K562 (cell line): ENCODE measurements at regions not wholly inside any gene's neighbourhood (a gene's known extent, or its start where the extent isn't known, plus 50 kb on each side); places are given as distances from the start of the nearest gene placed in this dataset.

Experiments used
- ATAC-seq: fragments of 200-7000 bp; cut with Tn5 transposase; 3 replicates; pipeline ENCODE4 v1.9.1; 2020; ENCODE audit warnings: moderate library complexity
- BruUV-seq: library from RNA; stranded (reverse); fragments of 400-500 nt; replicated peaks from 2 replicates; lab custom pipeline; 2021; lab: Mats Ljungman, UMichigan
- CTCF ChIA-PET: fragments of 300-600 bp; formaldehyde crosslinking; extraction: SDS; loops from one replicate; lab custom pipeline; 2021; ENCODE audit warnings: low intra/inter-chr PET ratio; lab: Yijun Ruan, JAX
- POLR2A ChIA-PET: fragments of 300-600, 350-650 bp; sonication (Branson Sonifier 250); formaldehyde crosslinking; extraction: SDS; loops from one replicate; lab custom pipeline; 2021; ENCODE audit warnings: antibody characterized with exemption, inconsistent platforms; lab: Yijun Ruan, JAX
- DNase-seq, 4 experiments: peaks; one replicate each; pipeline versions ENCODE4 v3.0.0 to v3.0.0-alpha.2; 2011 to 2018; ENCODE audit warnings: low spot score in 3 of 4, mixed read lengths in 3 of 4; ENCODE audit errors: extremely low read depth in 1 of 4
- FAIRE-seq: peaks from 2 replicates; lab custom pipeline; 2011; peaks lifted over from hg19 to GRCh38; lab: Jason Lieb, UNC
- H2AFZ ChIP-seq: 2 replicates; pipeline ENCODE4 v1.6.0; 2011; ENCODE audit warnings: low read depth, low read length, control low read depth, inconsistent platforms
- H3K27ac ChIP-seq: fragments of 200-600 bp; 3 replicates; pipeline ENCODE4 v1.8.0; 2011; ENCODE audit warnings: low read depth, mild to moderate bottlenecking, control low read depth, inconsistent platforms, low read length, moderate library complexity, mixed read lengths; ENCODE audit errors: extremely low read depth
- H3K27me3 ChIP-seq, 2 experiments: fragments of 300-600 bp in 1 of 2; 2 replicates in 1 of 2; 3 replicates in 1 of 2; pipeline versions ENCODE4 v1.6.0 to v1.8.0; 2011; ENCODE audit warnings: inconsistent platforms in 2 of 2, low read length in 2 of 2, mild to moderate bottlenecking in 1 of 2, mixed read lengths in 1 of 2, moderate library complexity in 1 of 2; ENCODE audit not compliant: control insufficient read depth in 2 of 2, insufficient read depth in 2 of 2
- H3K36me3 ChIP-seq: fragments of 300-600 bp; 3 replicates; pipeline ENCODE4 v1.8.0; 2011; ENCODE audit warnings: mild to moderate bottlenecking, low read length, inconsistent platforms; ENCODE audit not compliant: control insufficient read depth, insufficient read depth
- H3K4me1 ChIP-seq, 2 experiments: fragments of 200-600 bp in 1 of 2; replicated peaks in 1 of 2; 2 replicates in 1 of 2; 3 replicates in 1 of 2; pipeline versions ENCODE4 v1.5.1 to v1.8.0; 2011; ENCODE audit warnings: inconsistent platforms in 2 of 2, low read length in 2 of 2, mild to moderate bottlenecking in 1 of 2, mixed read lengths in 1 of 2, moderate library complexity in 1 of 2; ENCODE audit not compliant: control insufficient read depth in 2 of 2, insufficient read depth in 2 of 2
- H3K4me2 ChIP-seq: 2 replicates; pipeline ENCODE4 v1.6.1; 2011; ENCODE audit warnings: low read length, control low read depth, inconsistent platforms, mixed read lengths; ENCODE audit not compliant: insufficient read depth
- H3K4me3 ChIP-seq: fragments of 200-600 bp; sonication (generic), shearing (Covaris generic); 2 replicates; pipeline ENCODE4 v1.5.1; 2016; ENCODE audit warnings: control low read depth, inconsistent platforms
- H3K79me2 ChIP-seq: fragments of 200-600 bp; 3 replicates; pipeline ENCODE4 v1.8.0; 2011; ENCODE audit warnings: low read length, inconsistent platforms; ENCODE audit not compliant: control insufficient read depth, insufficient read depth
- H3K9ac ChIP-seq, 2 experiments: 2 replicates each; pipeline versions ENCODE4 v1.6.0 to v1.6.1; 2011; ENCODE audit warnings: low read depth in 2 of 2, low read length in 2 of 2, control low read depth in 1 of 2, inconsistent platforms in 1 of 2, mild to moderate bottlenecking in 1 of 2, mixed read lengths in 1 of 2; ENCODE audit not compliant: insufficient read depth in 1 of 2
- H3K9me1 ChIP-seq: one replicate; pipeline ENCODE4 v1.6.0; 2011; ENCODE audit warnings: inconsistent platforms, mild to moderate bottlenecking, low read length, moderate library complexity; ENCODE audit not compliant: control insufficient read depth, insufficient read depth
- H3K9me3 ChIP-seq: replicated peaks from 2 replicates; pipeline ENCODE4 v1.5.1; 2011; ENCODE audit warnings: low read depth, low read length, inconsistent platforms; ENCODE audit not compliant: control insufficient read depth, insufficient read depth
- H4K20me1 ChIP-seq: replicated peaks from 2 replicates; pipeline ENCODE4 v1.6.1; 2011; ENCODE audit warnings: low read length, inconsistent platforms, mixed read lengths; ENCODE audit not compliant: control insufficient read depth, insufficient read depth
- CAMTA2 ChIP-seq: fragments of 250-450 bp; sonication (Bioruptor Pico); conservative IDR thresholded peaks from 2 replicates; pipeline ENCODE4 v1.5.1; 2022
- MCM7 ChIP-seq, 2 experiments: fragments of 450-650 bp; IDR thresholded peaks; 2 replicates each; pipeline ENCODE4 v1.6.1; 2016 to 2018
- MTF1 ChIP-seq: fragments of 250-450 bp; sonication (Bioruptor Pico); IDR thresholded peaks from 2 replicates; pipeline ENCODE4 v1.9.0; 2021; ENCODE audit warnings: moderate library complexity, mild to moderate bottlenecking, inconsistent platforms, borderline replicate concordance
- MYC ChIP-seq, 2 experiments: fragments of 250-450 bp in 1 of 2; sonication (Bioruptor Pico) in 1 of 2; IDR thresholded peaks; 2 replicates each; pipeline versions ENCODE4 v1.5.1 to v1.6.1; 2012 to 2021; ENCODE audit warnings: low read depth in 2 of 2, borderline replicate concordance in 1 of 2, improper control_type of control experiment in 1 of 2, low read length in 1 of 2, mild to moderate bottlenecking in 1 of 2, moderate library complexity in 1 of 2
- ZNF3 ChIP-seq: fragments of 250-450 bp; sonication (Bioruptor Pico); IDR thresholded peaks from 2 replicates; pipeline ENCODE4 v1.5.0; 2021; ENCODE audit warnings: mild to moderate bottlenecking, moderate library complexity
- WGBS: fragments of 100-300 bp; shearing (Covaris generic); methylation state at CpG from one replicate; pipeline ENCODE4 v1.1.6; 2016; ENCODE audit warnings: low coverage, mixed read lengths; ENCODE audit not compliant: insufficient coverage; ENCODE audit errors: missing lambda C conversion rate; 5-methylcytosine and 5-hydroxymethylcytosine counted together
- in situ Hi-C: fragments of 300-500 bp; cut with MboI; formaldehyde crosslinking; loops from 4 replicates; pipeline ENCODE4 v1.15.0; 2018; ENCODE audit warnings: inconsistent platforms, mixed read lengths
- intact Hi-C: fragments of 100-400 bp; cut with micrococcal nuclease; formaldehyde crosslinking; loops from 2 replicates; pipeline ENCODE4 v1.14.2; 2022
- TF ChIP-seq, protein P1 (sequence below): fragments of 450-650 bp; IDR thresholded peaks from 2 replicates; pipeline ENCODE4 v1.6.1; 2016; ENCODE audit warnings: borderline replicate concordance

DNA sequence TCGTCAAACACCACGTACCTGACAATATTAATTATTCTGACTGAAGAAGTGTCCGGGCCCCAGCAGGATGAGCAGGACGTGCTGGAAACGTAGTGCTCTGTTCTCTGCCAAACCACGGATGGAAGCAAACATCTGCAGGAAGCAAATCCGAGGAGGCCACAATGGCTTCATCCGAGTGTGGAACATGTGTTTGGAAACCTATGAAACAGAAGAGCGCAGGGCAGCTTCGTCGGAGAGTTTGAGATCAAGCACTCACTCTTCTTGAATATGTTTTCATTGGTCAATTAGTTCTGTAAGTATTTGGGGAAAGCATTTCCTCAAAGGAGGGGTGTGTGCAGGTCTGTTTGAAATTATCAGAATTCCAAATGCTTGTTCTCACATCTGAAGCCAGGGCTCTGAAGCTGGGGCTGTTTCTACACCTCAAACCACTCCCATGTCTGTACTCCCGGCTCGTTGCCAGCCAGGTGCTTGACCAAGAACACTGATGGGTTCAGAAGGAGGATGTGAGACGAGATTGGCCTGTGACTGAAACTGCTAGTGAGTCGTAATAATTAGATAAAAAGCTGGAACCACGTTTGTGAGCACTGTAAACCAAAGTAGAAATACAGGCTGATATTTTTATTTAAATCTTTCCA, 356.6 kb upstream of the SALL3 start:
- no peaks in the 10 kb centered on the region for H3K36me3 ChIP-seq
- no peaks in the 10 kb centered on the region for H3K9me3 ChIP-seq
- H3K79me2 ChIP-seq, result no peaks in the 10 kb centered on the region
- DNase-seq (no peak), FAIRE-seq (no peak), ATAC-seq (no peak)
- H3K9ac ChIP-seq, result no peak overlapping the region
- intact Hi-C loops, result no loop called here
- no peaks in the 10 kb centered on the region for H4K20me1 ChIP-seq
- ChIA-PET POLR2A (no interaction called here), CTCF (no interaction called here)
- WGBS, result 1% methylated on average over 16 of the region's 16 CpGs
- TF ChIP-seq CAMTA2 (CRISPR knock-in tag) (no peak), MTF1 (no peak), MYC (IDR thresholded peaks at IDR 0.05; ENCODE audit: low read depth, low read length) (no peak), MYC (CRISPR knock-in tag; IDR thresholded peaks at IDR 0.05; ENCODE audit: borderline replicate concordance, low read depth) (no peak), MCM7 (IDR thresholded peaks at IDR 0.05) (no peak), ZNF3 (CRISPR knock-in tag) (no peak)
- TF ChIP-seq, protein P1, sequence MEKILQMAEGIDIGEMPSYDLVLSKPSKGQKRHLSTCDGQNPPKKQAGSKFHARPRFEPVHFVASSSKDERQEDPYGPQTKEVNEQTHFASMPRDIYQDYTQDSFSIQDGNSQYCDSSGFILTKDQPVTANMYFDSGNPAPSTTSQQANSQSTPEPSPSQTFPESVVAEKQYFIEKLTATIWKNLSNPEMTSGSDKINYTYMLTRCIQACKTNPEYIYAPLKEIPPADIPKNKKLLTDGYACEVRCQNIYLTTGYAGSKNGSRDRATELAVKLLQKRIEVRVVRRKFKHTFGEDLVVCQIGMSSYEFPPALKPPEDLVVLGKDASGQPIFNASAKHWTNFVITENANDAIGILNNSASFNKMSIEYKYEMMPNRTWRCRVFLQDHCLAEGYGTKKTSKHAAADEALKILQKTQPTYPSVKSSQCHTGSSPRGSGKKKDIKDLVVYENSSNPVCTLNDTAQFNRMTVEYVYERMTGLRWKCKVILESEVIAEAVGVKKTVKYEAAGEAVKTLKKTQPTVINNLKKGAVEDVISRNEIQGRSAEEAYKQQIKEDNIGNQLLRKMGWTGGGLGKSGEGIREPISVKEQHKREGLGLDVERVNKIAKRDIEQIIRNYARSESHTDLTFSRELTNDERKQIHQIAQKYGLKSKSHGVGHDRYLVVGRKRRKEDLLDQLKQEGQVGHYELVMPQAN, result no peak
- H3K4me1 ChIP-seq, result no peaks in the 10 kb centered on the region
- H3K27ac ChIP-seq, result no peak overlapping the region
- in situ Hi-C loops, result no loop called here
- no peak overlapping the region for H2AFZ ChIP-seq
- H3K9me1 ChIP-seq, result no peaks in the 10 kb centered on the region
- no TSS peak for BruUV-seq
- peaks cover 0 to 11% of the 10 kb centered on the region in 2 experiments; a peak in 1 of 5 replicates for H3K27me3 ChIP-seq
- H3K4me3 ChIP-seq, result no peak overlapping the region
- no peak overlapping the region for H3K4me2 ChIP-seq
